Common myeloid progenitor, CD34-positive (primary cell): ENCODE measurements at regions not wholly inside any gene's neighbourhood (a gene's known extent, or its start where the extent isn't known, plus 50 kb on each side); places are given as distances from the start of the nearest gene placed in this dataset.

Source experiments
- CTCF ChIA-PET: fragments of 350-600 bp; sonication (Branson Sonifier 250); formaldehyde crosslinking; loops from one replicate; lab custom pipeline; 2021; ENCODE audit warnings: antibody characterized with exemption; lab: Charles Lee
- POLR2A ChIA-PET: fragments of 350-600 bp; sonication (Branson Sonifier 250); formaldehyde crosslinking; loops from one replicate; lab custom pipeline; 2021; ENCODE audit warnings: antibody characterized with exemption; lab: Charles Lee
- DNase-seq, 3 donors: peaks; one replicate each; pipeline versions ENCODE4 v3.0.0 to v3.0.0-alpha.2; 2013
- H3K27ac ChIP-seq, 2 experiments: 1 replicate in 1 of 2; 2 replicates in 1 of 2; pipeline ENCODE4 v1.7.0; 2013; ENCODE audit warnings: inconsistent platforms in 2 of 2, low read length in 2 of 2, mild to moderate bottlenecking in 2 of 2, low read depth in 1 of 2, moderate library complexity in 1 of 2; ENCODE audit not compliant: severe bottlenecking in 2 of 2, insufficient read depth in 1 of 2, poor library complexity in 1 of 2
- H3K27me3 ChIP-seq, 5 experiments: replicated peaks in 2 of 5; 1 replicate in 3 of 5; 2 replicates in 2 of 5; pipeline versions ENCODE4 v1.6.1 to v1.7.0; 2013; ENCODE audit warnings: low read length in 4 of 5, mild to moderate bottlenecking in 2 of 5, moderate library complexity in 2 of 5, inconsistent platforms in 1 of 5; ENCODE audit not compliant: insufficient read depth in 5 of 5, control insufficient read depth in 4 of 5
- H3K36me3 ChIP-seq, 4 experiments: 1 replicate in 2 of 4; 2 replicates in 2 of 4; pipeline versions ENCODE4 v1.6.1 to v1.7.0; 2013; ENCODE audit warnings: low read length in 3 of 4, control low read depth in 1 of 4, mild to moderate bottlenecking in 1 of 4; ENCODE audit not compliant: control insufficient read depth in 4 of 4, insufficient read depth in 4 of 4
- H3K4me1 ChIP-seq, 4 experiments: 1 replicate in 3 of 4; 2 replicates in 1 of 4; pipeline versions ENCODE4 v1.6.1 to v1.7.1; 2013; ENCODE audit warnings: low read length in 3 of 4, mild to moderate bottlenecking in 3 of 4, control low read depth in 1 of 4, inconsistent platforms in 1 of 4, moderate library complexity in 1 of 4; ENCODE audit not compliant: control insufficient read depth in 4 of 4, insufficient read depth in 4 of 4; ENCODE audit errors: control extremely low read depth in 1 of 4
- H3K4me3 ChIP-seq, 7 experiments: 1 replicate in 4 of 7; 2 replicates in 3 of 7; pipeline versions ENCODE4 v1.5.1 to v1.7.0; 2013; ENCODE audit warnings: mild to moderate bottlenecking in 7 of 7, low read length in 6 of 7, moderate library complexity in 6 of 7, inconsistent platforms in 2 of 7, low read depth in 2 of 7, control low read depth in 1 of 7; ENCODE audit not compliant: insufficient read depth in 4 of 7, control insufficient read depth in 1 of 7; ENCODE audit errors: extremely low read depth in 1 of 7
- H3K9me3 ChIP-seq, 5 experiments: 1 replicate in 4 of 5; 2 replicates in 1 of 5; pipeline versions ENCODE4 v1.6.1 to v1.7.1; 2013; ENCODE audit warnings: low read length in 4 of 5, mild to moderate bottlenecking in 2 of 5, inconsistent platforms in 1 of 5, low read depth in 1 of 5, moderate library complexity in 1 of 5; ENCODE audit not compliant: control insufficient read depth in 4 of 5, insufficient read depth in 2 of 5; ENCODE audit errors: control extremely low read depth in 1 of 5
- WGBS: methylation state at CpG from one replicate; pipeline ENCODE4 v1.1.5; 2013; ENCODE audit not compliant: insufficient coverage; 5-methylcytosine and 5-hydroxymethylcytosine counted together

DNA sequence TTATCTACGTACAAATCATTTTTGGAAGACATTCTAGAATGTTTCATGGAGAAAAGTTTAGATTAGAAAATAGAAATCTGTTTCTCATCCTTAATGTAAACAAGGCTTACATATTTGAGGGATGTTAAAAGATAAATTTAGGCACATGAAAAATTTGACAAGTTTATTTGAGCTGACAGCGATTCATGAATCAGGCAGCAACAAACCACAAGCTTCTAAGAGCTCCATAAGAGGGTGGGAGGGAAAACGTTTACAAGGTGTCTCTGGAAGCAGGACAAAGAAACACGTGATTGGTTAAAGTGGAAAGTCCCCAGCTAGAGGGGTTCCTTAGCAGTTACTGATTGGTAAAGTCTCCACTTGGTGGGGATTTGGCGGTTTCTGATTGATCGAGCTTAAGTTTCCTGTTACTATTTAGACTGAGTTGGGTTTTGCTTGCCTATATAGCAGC is 228.9 kb upstream of the PITRM1 start:
- Histone ChIP-seq H3K36me3 (no peaks in the 10 kb centered on the region), H3K4me3 (no peak overlapping the region), H3K27ac (no peak overlapping the region), H3K4me1 (peaks cover 0 to 9% (median 1%) of the 10 kb centered on the region in 4 experiments), H3K9me3 (no peaks in the 10 kb centered on the region), H3K27me3 (no peaks in the 10 kb centered on the region)
- WGBS = 81% methylated on average over 4 of the region's 6 CpGs
- ChIA-PET POLR2A (no interaction called here), CTCF (interaction anchor here (1.3 kb wide), 1 partner anchor 7 kb away, joined by 3 read pairs; no protein-coding TSS in a partner anchor)
- DNase-seq = no peak

DNA sequence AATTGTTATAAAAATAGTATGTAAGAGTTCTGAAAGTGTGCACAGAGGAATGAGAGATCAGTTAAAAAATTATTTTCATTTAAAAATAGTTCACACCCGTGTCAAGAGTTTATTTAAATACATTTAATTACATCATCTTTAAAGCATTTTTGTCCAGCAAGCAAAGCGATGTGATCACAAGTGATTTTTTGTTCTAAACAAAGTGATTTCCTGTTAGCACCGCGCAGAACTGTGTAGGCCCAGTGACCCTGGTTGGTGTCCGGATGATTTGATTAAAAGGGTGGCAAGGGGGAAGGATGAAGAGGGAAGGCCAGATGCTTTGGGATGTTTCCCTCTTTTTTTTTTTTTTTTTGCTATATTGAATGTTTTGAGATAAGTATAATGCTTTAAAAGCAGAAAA is 227.8 kb upstream of the PITRM1 start:
- Histone ChIP-seq H3K27ac (no peak overlapping the region), H3K27me3 (no peaks in the 10 kb centered on the region), H3K36me3 (no peaks in the 10 kb centered on the region), H3K4me1 (peaks cover 0 to 9% (median 1%) of the 10 kb centered on the region in 4 experiments), H3K9me3 (no peaks in the 10 kb centered on the region), H3K4me3 (no peak overlapping the region)
- POLR2A ChIA-PET = no interaction called here
- WGBS = 100% methylated on average over 4 of the region's 5 CpGs
- no peak for DNase-seq
- CTCF ChIA-PET = no interaction called here

DNA sequence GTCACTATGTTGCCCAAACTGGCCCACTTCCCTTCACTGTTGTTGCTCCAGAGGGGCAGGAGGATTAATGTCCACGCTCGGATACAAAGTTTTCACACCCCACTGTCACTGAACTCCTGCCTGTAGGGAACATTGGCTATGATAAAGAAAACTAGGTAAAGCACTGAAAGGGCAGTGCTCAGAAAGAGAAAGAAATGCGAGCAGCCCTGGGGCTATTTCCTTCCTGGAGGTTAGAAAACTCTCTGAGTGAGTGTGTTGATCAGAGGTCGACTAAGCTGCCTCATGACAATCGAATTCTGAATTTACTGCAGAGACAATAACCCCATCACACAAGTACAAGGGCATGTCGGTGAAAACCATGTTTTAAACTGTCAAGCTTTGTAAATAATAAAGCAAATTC is 227.2 kb upstream of the PITRM1 start:
- peaks cover 0 to 9% (median 1%) of the 10 kb centered on the region in 4 experiments for H3K4me1 ChIP-seq
- no peak overlapping the region for H3K4me3 ChIP-seq
- H3K27ac ChIP-seq = no peak overlapping the region
- DNase-seq = no peak
- no peaks in the 10 kb centered on the region for H3K27me3 ChIP-seq
- no peaks in the 10 kb centered on the region for H3K9me3 ChIP-seq
- H3K36me3 ChIP-seq = no peaks in the 10 kb centered on the region
- 8% methylated on average over 2 of the region's 6 CpGs for WGBS
- CTCF ChIA-PET = no interaction called here
- POLR2A ChIA-PET = no interaction called here

DNA sequence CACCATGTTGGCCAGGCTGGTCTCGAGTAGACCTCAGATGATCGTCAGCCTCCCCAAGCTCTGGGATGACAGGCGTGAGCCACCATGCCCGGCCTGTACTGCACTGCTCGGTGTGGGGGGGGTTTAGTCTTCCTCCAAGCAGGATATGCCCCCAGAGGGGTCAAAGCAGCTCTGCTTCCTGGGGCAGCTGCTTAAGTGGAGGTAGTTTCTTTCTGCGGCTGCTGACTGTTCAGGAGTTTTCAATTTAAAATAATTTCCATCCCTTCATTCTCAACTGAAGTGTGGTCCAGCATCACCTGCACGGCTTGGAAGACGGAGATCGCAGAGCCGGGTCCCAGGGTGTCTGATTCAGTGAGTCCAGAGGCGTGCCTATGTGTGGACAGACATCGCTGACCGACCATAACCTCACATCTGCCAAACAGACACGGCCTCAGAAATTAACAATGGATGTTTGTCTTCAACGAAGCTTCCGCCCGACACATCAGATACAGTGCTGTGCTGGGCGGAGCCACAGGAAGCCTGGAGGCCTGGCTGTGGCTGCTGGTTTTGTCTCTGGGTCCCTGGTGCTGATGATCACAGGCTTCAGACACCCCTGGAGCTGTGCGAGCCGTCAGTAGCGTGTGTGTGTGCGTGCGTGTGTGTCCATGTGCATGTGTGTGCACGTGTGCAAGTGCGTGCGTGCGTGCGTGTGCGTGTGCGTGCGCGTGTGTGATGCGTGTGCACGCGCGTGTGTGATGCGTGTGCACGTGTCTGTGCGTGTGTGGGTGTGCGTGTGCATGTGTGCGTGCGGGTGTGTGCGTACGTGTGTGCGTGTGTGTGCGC is 226.5 kb upstream of the PITRM1 start:
- 94% methylated on average over 41 of the region's 46 CpGs for WGBS
- H3K4me1 ChIP-seq = peaks cover 0 to 9% (median 1%) of the 10 kb centered on the region in 4 experiments

DNA sequence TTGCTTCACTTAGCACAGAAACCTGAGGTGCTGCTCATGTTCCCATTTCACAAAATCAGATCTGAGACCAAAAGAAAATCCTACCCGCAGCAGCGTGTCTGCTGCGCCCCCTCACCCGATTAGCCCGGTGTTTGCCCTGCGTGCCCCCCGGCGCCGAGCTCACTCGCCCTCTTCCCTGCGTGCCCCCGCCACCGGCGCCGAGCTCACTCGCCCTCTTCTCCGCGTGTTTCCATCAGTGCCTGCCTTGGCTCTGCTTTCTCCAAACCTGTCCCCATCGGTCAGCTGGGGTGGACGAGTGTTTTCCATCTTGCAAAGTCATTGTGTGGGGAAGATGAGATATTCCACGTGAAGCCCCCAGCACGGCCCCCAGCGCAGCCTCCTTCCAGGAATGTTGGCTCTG is 225.3 kb upstream of the PITRM1 start:
- H3K4me3 ChIP-seq = no peak overlapping the region
- H3K4me1 ChIP-seq = peaks cover 0 to 9% (median 1%) of the 10 kb centered on the region in 4 experiments
- no peak for DNase-seq
- H3K27ac ChIP-seq = no peak overlapping the region
- H3K9me3 ChIP-seq = no peaks in the 10 kb centered on the region
- H3K27me3 ChIP-seq = no peaks in the 10 kb centered on the region
- ChIA-PET CTCF (no interaction called here), POLR2A (no interaction called here)
- no peaks in the 10 kb centered on the region for H3K36me3 ChIP-seq
- 94% methylated on average over 23 of the region's 23 CpGs for whole genome bisulfite sequencing

More for the DNA sequence above, 226.5 kb upstream of the PITRM1 start:
- H3K4me3 ChIP-seq = no peak overlapping the region
- H3K36me3 ChIP-seq = no peaks in the 10 kb centered on the region
- POLR2A ChIA-PET = no interaction called here
- H3K27me3 ChIP-seq = no peaks in the 10 kb centered on the region
- no peak overlapping the region for H3K27ac ChIP-seq
- CTCF ChIA-PET = no interaction called here
- DNase-seq = no peak
- no peaks in the 10 kb centered on the region for H3K9me3 ChIP-seq

DNA sequence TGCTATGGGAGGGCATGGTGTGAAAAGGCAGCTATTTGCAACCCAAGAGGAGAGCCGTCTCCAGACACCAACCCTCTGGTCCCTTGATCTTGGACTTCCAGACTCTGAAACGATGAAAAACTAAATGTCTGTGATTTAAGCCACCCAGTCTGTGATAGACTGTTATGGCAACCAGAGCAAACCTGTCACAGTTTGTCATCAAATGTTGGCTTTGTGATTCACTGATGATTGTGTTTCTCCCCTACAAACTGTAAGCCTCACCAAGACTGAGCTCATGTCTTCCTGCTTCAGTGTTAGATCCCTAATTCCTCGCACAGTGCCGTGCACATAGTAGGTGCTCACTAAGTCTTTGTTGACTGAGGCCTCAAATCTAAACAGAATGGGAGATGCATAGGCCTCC is 224.6 kb upstream of the PITRM1 start:
- no peaks in the 10 kb centered on the region for H3K9me3 ChIP-seq
- H3K27ac ChIP-seq = no peak overlapping the region
- H3K4me3 ChIP-seq = no peak overlapping the region
- ChIA-PET CTCF (no interaction called here), POLR2A (no interaction called here)
- DNase-seq = no peak
- no peaks in the 10 kb centered on the region for H3K36me3 ChIP-seq
- 92% methylated on average over 2 of the region's 4 CpGs for WGBS
- H3K27me3 ChIP-seq = no peaks in the 10 kb centered on the region
- peaks cover 0 to 9% (median 1%) of the 10 kb centered on the region in 4 experiments for H3K4me1 ChIP-seq

DNA sequence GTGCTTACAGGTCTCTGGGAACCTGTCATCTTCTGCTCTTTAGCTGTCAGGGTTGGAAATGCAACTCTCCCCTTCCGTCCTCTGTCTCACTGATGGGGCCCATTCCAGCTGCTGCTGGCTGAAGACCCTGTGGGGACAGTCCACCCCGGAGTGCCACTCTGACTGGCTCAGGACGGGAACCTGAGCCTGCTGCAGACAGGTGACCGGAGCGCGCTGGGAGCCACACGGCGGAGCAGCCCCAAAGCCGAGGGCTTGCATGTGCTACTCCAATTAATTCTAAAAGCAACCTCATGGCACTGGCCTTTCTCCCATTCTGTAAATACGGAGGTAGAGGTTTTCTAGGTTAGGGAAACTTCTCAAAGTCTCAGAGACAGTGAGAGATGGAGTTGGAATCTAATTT is 223.5 kb upstream of the PITRM1 start:
- Histone ChIP-seq H3K27me3 (no peaks in the 10 kb centered on the region), H3K4me3 (no peak overlapping the region), H3K9me3 (no peaks in the 10 kb centered on the region), H3K27ac (no peak overlapping the region), H3K36me3 (no peaks in the 10 kb centered on the region), H3K4me1 (peaks cover 0 to 9% (median 1%) of the 10 kb centered on the region in 4 experiments)
- CTCF ChIA-PET = no interaction called here
- no peak for DNase-seq
- POLR2A ChIA-PET = no interaction called here
- WGBS = 97% methylated on average over 8 of the region's 10 CpGs
